Chondrocyte (in vitro differentiated cells): ENCODE measurements at regions not wholly inside any gene's neighbourhood (a gene's known extent, or its start where the extent isn't known, plus 50 kb on each side); places are given as distances from the start of the nearest gene placed in this dataset.

Source experiments
- DNase-seq: peaks from one replicate; pipeline ENCODE4 v3.0.0; 2021; ENCODE audit warnings: mixed read lengths, low spot score
- H3K27ac Mint-ChIP-seq: one replicate; pipeline ENCODE4 v1.8.0; 2021; ENCODE audit warnings: mild to moderate bottlenecking, moderate library complexity, mixed read lengths; ENCODE audit not compliant: unreplicated experiment
- H3K27me3 Mint-ChIP-seq: 2 replicates; pipeline ENCODE4 v1.8.0; 2021; ENCODE audit warnings: low read depth, mixed read lengths
- H3K36me3 Mint-ChIP-seq: 2 replicates; pipeline ENCODE4 v1.8.0; 2021; ENCODE audit warnings: low read depth, mixed read lengths
- H3K4me1 Mint-ChIP-seq: 2 replicates; pipeline ENCODE4 v1.8.0; 2021; ENCODE audit warnings: low read depth, mild to moderate bottlenecking, mixed read lengths
- H3K4me3 Mint-ChIP-seq: one replicate; pipeline ENCODE4 v1.8.0; 2021; ENCODE audit warnings: mild to moderate bottlenecking, moderate library complexity, mixed read lengths; ENCODE audit not compliant: unreplicated experiment
- H3K9me3 Mint-ChIP-seq: 2 replicates; pipeline ENCODE4 v1.8.0; 2021; ENCODE audit warnings: low read depth, mixed read lengths
- CTCF ChIP-seq: fragments of 200-600 bp; sonication (generic); IDR thresholded peaks from 2 replicates; pipeline ENCODE4 v1.5.0; 2021; ENCODE audit warnings: antibody characterized with exemption, mild to moderate bottlenecking, moderate library complexity

GRCh38 chr1:112767646-112768045, 52.5 kb upstream of the PPM1J start:
- no peak overlapping the region for H3K27ac Mint-ChIP-seq
- H3K4me1 Mint-ChIP-seq: peaks cover 13% of the 10 kb centered on the region

More at GRCh38 chr1:112767646-112768045, 52.5 kb upstream of the PPM1J start:
- no peak overlapping the region for H3K4me3 Mint-ChIP-seq
- H3K9me3 Mint-ChIP-seq: no peaks in the 10 kb centered on the region
- TF ChIP-seq CTCF: no peak
- DNase-seq: no peak
- no peaks in the 10 kb centered on the region for H3K36me3 Mint-ChIP-seq
- H3K27me3 Mint-ChIP-seq: peaks cover 14% of the 10 kb centered on the region
